ENCODE measurements at regions not wholly inside any gene's neighbourhood (a gene's known extent, or its start where the extent isn't known, plus 50 kb on each side); places are given as distances from the start of the nearest gene placed in this dataset.
"Not testable (repeated sequence)": the region's sequence is repeated elsewhere in the genome, so short reads cannot be mapped to it uniquely, and the experiment has no call there.

DNA sequence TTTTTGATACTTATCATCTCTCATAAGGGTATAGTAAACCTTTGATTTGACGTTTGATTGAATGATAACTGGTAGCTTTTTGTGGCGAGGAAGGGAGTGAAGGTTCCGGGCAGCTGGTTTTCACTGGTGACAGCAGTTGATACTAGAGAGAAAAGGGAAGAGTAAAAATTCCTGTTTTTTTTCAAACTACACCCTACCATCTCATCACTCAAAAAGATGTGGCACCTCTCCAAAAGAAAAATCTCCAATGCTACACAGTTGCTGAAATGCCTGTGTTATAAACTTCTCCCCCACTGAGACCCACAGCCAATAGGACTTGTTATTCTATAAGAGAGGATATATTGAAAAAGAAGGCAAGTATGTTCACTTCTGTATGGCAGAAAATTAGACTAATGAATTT is 154.0 kb downstream of the MAIP1 start:
- no peak for TF ChIP-seq CTCF (IDR thresholded peaks at IDR 0.05; ENCODE audit: insufficient read depth, low read length, poor library complexity, severe bottlenecking)
- H3K4me3 ChIP-seq (replicated peaks; ENCODE audit: low read depth, low read length): no peak overlapping the region
- no peaks in the 10 kb centered on the region for H3K27me3 ChIP-seq (replicated peaks; ENCODE audit: control insufficient read depth, insufficient read depth, low read length)
- no peak for DNase-seq (ENCODE audit: extremely low read depth, insufficient read length)
- H3K36me3 ChIP-seq (ENCODE audit: control insufficient read depth, insufficient read depth, low read length): no peaks in the 10 kb centered on the region

GRCh38 chr2:200110381-200110780 is 155.0 kb downstream of the MAIP1 start:
- Histone ChIP-seq H3K27me3 (replicated peaks; ENCODE audit: control insufficient read depth, insufficient read depth, low read length) (no peaks in the 10 kb centered on the region), H3K4me3 (replicated peaks; ENCODE audit: low read depth, low read length) (no peak overlapping the region), H3K36me3 (ENCODE audit: control insufficient read depth, insufficient read depth, low read length) (no peaks in the 10 kb centered on the region)
- no peak for DNase-seq (ENCODE audit: extremely low read depth, insufficient read length)
- TF ChIP-seq CTCF (IDR thresholded peaks at IDR 0.05; ENCODE audit: insufficient read depth, low read length, poor library complexity, severe bottlenecking): no peak

DNA sequence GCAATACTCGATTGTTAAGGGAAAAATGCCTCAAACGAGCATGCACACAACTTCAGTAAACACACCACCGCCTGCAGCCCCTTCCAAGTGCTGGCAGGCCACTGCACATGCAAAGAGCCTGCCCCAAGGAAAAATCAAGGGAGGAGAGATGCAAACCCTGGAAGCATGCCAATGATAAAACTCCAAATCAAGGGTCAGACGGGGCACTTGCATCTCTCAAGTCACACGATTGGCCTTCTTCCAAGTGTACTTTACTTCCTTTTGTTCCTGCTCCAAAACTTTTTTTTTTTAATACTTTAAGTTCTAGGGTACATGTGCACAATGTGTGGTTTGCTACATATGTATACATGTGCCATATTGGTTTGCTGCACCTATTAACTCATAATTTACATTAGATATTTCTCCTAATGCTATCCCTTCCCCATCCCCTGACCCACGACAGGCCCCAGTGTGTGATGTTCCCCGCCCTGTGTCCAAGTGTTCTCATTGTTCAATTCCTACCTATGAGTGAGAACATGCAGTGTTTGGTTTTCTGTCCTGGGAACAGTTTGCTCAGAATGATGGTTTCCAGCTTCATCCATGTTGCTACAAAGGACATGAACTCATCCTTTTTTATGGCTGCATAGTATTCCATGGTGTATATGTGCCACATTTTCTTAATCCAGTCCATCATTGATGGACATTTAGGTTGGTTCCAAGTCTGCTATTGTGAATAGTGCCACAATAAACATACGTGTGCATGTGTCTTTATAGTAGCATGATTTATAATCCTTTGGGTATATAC is 157.8 kb downstream of the MAIP1 start:
- not testable (repeated sequence) for H3K36me3 ChIP-seq (ENCODE audit: control insufficient read depth, insufficient read depth, low read length); H3K27me3 ChIP-seq (replicated peaks; ENCODE audit: control insufficient read depth, insufficient read depth, low read length); DNase-seq (ENCODE audit: extremely low read depth, insufficient read length); H3K4me3 ChIP-seq (replicated peaks; ENCODE audit: low read depth, low read length)

DNA sequence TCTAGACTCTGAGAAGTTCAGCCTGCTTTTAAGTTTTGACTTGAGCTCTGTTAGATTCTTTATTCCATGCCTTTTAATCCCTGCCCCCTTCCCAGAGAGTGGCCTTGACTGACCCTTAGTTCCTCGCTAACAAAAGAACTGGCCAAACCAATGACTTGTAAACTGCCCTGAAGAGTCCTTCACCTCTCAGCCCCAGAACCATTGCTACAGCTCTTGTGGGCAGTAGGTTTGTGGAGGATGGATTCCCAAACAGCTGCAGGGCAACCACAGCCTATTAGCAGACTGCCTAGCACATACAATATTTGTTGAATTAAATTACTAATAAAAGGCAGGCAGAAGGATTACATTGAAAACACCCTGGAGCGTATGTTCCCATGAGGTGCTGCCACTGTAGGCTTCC is 163.9 kb downstream of the MAIP1 start:
- no peak overlapping the region for H3K4me3 ChIP-seq (replicated peaks; ENCODE audit: low read depth, low read length)
- no peaks in the 10 kb centered on the region for H3K36me3 ChIP-seq (ENCODE audit: control insufficient read depth, insufficient read depth, low read length)
- no peak for TF ChIP-seq CTCF (IDR thresholded peaks at IDR 0.05; ENCODE audit: insufficient read depth, low read length, poor library complexity, severe bottlenecking)
- no peaks in the 10 kb centered on the region for H3K27me3 ChIP-seq (replicated peaks; ENCODE audit: control insufficient read depth, insufficient read depth, low read length)
- no peak for DNase-seq (ENCODE audit: extremely low read depth, insufficient read length)

- Histone ChIP-seq H3K27me3 (replicated peaks; ENCODE audit: control insufficient read depth, insufficient read depth, low read length) (no peaks in the 10 kb centered on the region), H3K4me3 (replicated peaks; ENCODE audit: low read depth, low read length) (no peak overlapping the region), H3K36me3 (ENCODE audit: control insufficient read depth, insufficient read depth, low read length) (no peaks in the 10 kb centered on the region)
Observed at GRCh38 chr2:200121931-200122330, 166.5 kb downstream of the MAIP1 start.

GRCh38 chr2:200122683-200123082 is 167.3 kb downstream of the MAIP1 start:
- H3K36me3 ChIP-seq (ENCODE audit: control insufficient read depth, insufficient read depth, low read length): no peaks in the 10 kb centered on the region
- TF ChIP-seq CTCF (IDR thresholded peaks at IDR 0.05; ENCODE audit: insufficient read depth, low read length, poor library complexity, severe bottlenecking): no peak
- DNase-seq (ENCODE audit: extremely low read depth, insufficient read length): no peak
- H3K27me3 ChIP-seq (replicated peaks; ENCODE audit: control insufficient read depth, insufficient read depth, low read length): no peaks in the 10 kb centered on the region
- no peak overlapping the region for H3K4me3 ChIP-seq (replicated peaks; ENCODE audit: low read depth, low read length)

More at GRCh38 chr2:200121931-200122330, 166.5 kb downstream of the MAIP1 start:
- no peak for DNase-seq (ENCODE audit: extremely low read depth, insufficient read length)
- TF ChIP-seq CTCF (IDR thresholded peaks at IDR 0.05; ENCODE audit: insufficient read depth, low read length, poor library complexity, severe bottlenecking): no peak

GRCh38 chr2:200124665-200125368 is 169.4 kb downstream of the MAIP1 start:
- not testable (repeated sequence) for DNase-seq (ENCODE audit: extremely low read depth, insufficient read length); H3K36me3 ChIP-seq (ENCODE audit: control insufficient read depth, insufficient read depth, low read length); H3K27me3 ChIP-seq (replicated peaks; ENCODE audit: control insufficient read depth, insufficient read depth, low read length); H3K4me3 ChIP-seq (replicated peaks; ENCODE audit: low read depth, low read length)

Data from GM06990 (cell line).